Tibial artery (tissue), 4 donors: ENCODE measurements at regions not wholly inside any gene's neighbourhood (a gene's known extent, or its start where the extent isn't known, plus 50 kb on each side); places are given as distances from the start of the nearest gene placed in this dataset.

Source experiments
- DNase-seq, 2 donors: peaks; one replicate each; pipeline ENCODE4 v3.0.0-alpha.2; 2019
- H3K27ac ChIP-seq, 2 donors: fragments of 200-600 bp; sonication (generic) in 1 of 2; 1 replicate in 1 of 2; 2 replicates in 1 of 2; pipeline ENCODE4 v1.5.1; 2018 to 2019; ENCODE audit warnings: mild to moderate bottlenecking in 1 of 2
- H3K27me3 ChIP-seq, 2 donors: fragments of 200-600 bp; sonication (generic) in 1 of 2; one replicate each; pipeline versions ENCODE4 v1.5.1 to v1.6.0; 2016 to 2019
- H3K36me3 ChIP-seq, 3 donors: fragments of 200-600 bp; sonication (generic) in 2 of 3; one replicate each; pipeline ENCODE4 v1.5.1; 2016 to 2019; ENCODE audit warnings: mild to moderate bottlenecking in 2 of 3
- H3K4me1 ChIP-seq, 4 donors: fragments of 200-600 bp; sonication (generic) in 2 of 4; 1 replicate in 3 of 4; 2 replicates in 1 of 4; pipeline ENCODE4 v1.5.1; 2016 to 2019
- H3K4me3 ChIP-seq, 2 donors: fragments of 200-600 bp; sonication (generic) in 1 of 2; 1 replicate in 1 of 2; 2 replicates in 1 of 2; pipeline ENCODE4 v1.5.1; 2018 to 2019; ENCODE audit warnings: mild to moderate bottlenecking in 2 of 2
- H3K9me3 ChIP-seq, 3 donors: fragments of 200-600 bp; sonication (generic) in 1 of 3; one replicate each; pipeline ENCODE4 v1.5.1; 2016 to 2019
- intact Hi-C: fragments of 100-400 bp; cut with DNase I; formaldehyde crosslinking; loops from one replicate; pipeline ENCODE4 v1.15.0; 2023; ENCODE audit warnings: low total_unique reads
- TF ChIP-seq, protein P1 (sequence below), 2 experiments: fragments of 200-600 bp in 1 of 2; fragments of 450-650 bp in 1 of 2; IDR thresholded peaks; one replicate each; pipeline ENCODE4 v1.5.1; 2017 to 2019; ENCODE audit warnings: antibody characterized with exemption in 2 of 2, mild to moderate bottlenecking in 1 of 2, moderate library complexity in 1 of 2

DNA sequence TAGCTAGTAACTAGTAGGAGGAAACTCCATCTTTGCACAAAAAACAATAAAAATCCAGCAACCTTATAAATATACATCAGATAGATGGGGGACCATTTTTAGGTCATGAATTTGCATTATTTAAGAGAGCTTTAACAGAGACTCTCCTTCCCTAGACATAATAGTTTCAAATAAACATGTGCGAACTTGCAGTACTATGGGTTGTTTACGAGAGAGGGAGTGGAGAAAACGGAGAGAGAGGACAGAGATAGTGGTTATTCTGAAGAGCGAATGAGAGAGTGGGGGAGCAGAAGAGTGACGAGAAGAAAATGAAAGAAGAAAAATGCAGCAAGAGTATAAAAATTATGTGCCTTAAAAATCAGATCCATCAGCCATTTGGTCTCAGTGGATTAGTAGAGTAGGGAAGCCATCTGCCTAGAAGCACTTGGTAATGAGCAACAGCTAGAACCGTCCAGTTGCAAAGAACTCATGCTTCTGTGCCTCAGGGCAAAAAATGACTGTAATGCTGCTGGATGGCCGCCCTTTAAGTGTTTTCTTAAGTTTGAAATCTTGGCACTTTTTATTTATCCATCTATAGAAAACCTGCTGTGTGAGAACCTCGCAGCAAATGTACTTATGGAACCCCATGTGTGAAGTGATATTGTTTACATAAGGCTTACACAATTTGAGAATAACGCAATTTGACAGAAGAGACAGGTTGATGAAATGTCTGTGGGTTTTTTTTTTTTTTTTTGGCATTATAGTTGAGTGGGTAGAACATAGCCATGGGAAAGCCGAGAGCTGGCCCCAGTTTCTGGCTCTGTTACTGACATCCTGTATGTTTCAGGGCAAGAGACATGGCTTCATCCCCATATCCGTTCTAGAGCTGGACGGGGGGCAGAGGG, 95.6 kb upstream of the ZNF608 start:
- intact Hi-C loops: no loop called here
- H3K27me3 ChIP-seq: no peaks in the 10 kb centered on the region
- TF ChIP-seq, protein P1, sequence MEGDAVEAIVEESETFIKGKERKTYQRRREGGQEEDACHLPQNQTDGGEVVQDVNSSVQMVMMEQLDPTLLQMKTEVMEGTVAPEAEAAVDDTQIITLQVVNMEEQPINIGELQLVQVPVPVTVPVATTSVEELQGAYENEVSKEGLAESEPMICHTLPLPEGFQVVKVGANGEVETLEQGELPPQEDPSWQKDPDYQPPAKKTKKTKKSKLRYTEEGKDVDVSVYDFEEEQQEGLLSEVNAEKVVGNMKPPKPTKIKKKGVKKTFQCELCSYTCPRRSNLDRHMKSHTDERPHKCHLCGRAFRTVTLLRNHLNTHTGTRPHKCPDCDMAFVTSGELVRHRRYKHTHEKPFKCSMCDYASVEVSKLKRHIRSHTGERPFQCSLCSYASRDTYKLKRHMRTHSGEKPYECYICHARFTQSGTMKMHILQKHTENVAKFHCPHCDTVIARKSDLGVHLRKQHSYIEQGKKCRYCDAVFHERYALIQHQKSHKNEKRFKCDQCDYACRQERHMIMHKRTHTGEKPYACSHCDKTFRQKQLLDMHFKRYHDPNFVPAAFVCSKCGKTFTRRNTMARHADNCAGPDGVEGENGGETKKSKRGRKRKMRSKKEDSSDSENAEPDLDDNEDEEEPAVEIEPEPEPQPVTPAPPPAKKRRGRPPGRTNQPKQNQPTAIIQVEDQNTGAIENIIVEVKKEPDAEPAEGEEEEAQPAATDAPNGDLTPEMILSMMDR (IDR thresholded peaks at IDR 0.05): no peak
- no peak overlapping the region for H3K4me3 ChIP-seq
- H3K27ac ChIP-seq: peak overlapping the region; percentile 42 to 45
- DNase-seq: peak; percentile 71 to 74
- peaks cover 0 to 23% (median 11%) of the 10 kb centered on the region in 4 donors for H3K4me1 ChIP-seq
- H3K9me3 ChIP-seq: no peaks in the 10 kb centered on the region
- no peaks in the 10 kb centered on the region for H3K36me3 ChIP-seq

DNA sequence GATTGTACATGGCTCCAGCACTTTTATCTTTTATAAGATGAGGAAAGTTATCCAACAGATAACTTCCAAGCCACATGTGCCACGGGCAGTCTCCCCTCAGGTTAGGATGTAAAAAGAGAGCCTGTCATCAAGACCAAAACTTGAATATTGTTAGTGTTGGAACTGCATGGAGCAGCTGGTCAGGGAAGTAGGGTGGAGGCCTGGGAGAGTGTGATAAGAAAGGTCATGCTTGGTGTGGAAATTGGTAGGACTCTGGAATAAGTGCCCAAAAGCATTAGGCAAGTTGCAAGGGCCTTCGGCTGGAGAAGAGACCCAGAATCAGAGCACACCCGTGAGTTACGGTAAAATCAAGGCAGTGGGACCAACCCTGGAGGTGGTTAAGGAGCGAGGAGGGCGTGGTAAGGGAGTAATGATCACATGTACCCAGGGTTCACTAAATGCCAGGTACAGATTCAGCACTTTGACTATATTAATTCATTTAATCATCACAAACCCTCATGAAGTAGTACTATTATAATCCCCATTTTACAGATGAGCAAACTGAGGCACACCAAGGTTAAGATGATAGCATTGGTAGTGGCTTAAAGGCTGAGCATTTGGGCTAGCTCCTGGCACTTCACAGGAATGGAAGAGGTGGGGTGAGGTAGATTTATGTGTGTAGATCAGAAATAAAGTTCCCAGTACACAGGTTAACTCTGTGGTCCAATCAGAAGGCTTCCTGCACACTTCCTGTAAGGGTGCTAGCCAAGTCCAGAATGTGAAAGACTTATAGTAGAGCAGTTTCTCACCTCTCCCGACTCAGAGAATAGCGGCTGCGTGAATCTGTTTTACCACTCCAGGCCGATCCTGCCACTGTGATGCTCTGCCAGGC, 96.5 kb upstream of the ZNF608 start:
- TF ChIP-seq, protein P1 (IDR thresholded peaks at IDR 0.05): no peak
- Histone ChIP-seq H3K4me1 (peaks cover 0 to 23% (median 11%) of the 10 kb centered on the region in 4 donors), H3K9me3 (no peaks in the 10 kb centered on the region), H3K4me3 (no peak overlapping the region), H3K27me3 (no peaks in the 10 kb centered on the region), H3K36me3 (no peaks in the 10 kb centered on the region), H3K27ac (peak overlapping the region; percentile 42 to 45)
- DNase-seq: peak; percentile 70 to 74
- intact Hi-C loops: no loop called here

DNA sequence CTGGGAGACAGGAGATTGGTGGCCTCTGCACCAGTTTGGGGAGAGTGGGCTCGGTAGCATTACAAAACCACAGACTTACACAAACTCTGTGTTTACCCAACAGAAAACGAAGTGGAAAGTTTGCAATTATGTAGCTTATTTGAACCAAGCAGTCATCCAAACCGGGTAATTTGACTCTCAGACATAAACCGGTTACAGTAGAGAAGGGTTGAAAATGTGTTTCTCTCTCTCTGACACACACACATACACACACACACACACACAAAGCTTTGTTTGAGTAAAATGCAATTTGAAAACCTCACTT, 97.1 kb upstream of the ZNF608 start:
- Histone ChIP-seq H3K4me1 (peaks cover 0 to 23% (median 11%) of the 10 kb centered on the region in 4 donors), H3K27ac (no peak overlapping the region), H3K36me3 (no peaks in the 10 kb centered on the region), H3K4me3 (no peak overlapping the region), H3K9me3 (no peaks in the 10 kb centered on the region), H3K27me3 (no peaks in the 10 kb centered on the region)
- intact Hi-C loops: no loop called here
- no peak for DNase-seq
- TF ChIP-seq, protein P1 (IDR thresholded peaks at IDR 0.05): no peak

DNA sequence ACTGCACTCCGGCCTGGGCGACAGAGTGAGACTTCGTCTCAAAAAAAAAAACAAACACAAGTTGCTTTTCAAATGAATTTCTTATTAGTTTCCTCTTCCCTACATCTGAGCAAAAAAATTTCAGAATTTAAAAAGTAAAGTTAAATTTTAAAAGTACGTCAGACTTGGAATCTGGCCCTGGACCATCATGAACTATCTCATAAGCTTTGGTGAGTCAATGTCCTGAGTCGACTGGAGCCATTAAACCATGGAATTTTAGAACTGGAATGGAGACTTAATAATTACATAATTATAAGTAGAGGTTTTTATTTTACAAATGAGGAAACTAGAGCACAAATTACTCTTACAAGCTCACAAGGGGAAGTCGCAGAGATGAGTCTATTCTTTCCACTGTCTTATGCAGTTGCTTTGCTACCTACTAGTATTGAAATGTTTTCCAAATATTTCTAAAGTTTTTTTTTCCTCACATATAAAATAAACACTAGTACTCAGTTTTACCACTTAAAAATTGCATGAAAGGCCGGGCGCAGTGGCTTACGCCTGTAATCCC, 98.0 kb upstream of the ZNF608 start:
- Histone ChIP-seq H3K36me3 (no peaks in the 10 kb centered on the region), H3K27me3 (no peaks in the 10 kb centered on the region), H3K4me1 (peaks cover 0 to 23% (median 11%) of the 10 kb centered on the region in 4 donors), H3K9me3 (no peaks in the 10 kb centered on the region), H3K27ac (no peak overlapping the region), H3K4me3 (no peak overlapping the region)
- no peak for DNase-seq
- TF ChIP-seq, protein P1 (IDR thresholded peaks at IDR 0.05): no peak
- intact Hi-C loops: no loop called here

DNA sequence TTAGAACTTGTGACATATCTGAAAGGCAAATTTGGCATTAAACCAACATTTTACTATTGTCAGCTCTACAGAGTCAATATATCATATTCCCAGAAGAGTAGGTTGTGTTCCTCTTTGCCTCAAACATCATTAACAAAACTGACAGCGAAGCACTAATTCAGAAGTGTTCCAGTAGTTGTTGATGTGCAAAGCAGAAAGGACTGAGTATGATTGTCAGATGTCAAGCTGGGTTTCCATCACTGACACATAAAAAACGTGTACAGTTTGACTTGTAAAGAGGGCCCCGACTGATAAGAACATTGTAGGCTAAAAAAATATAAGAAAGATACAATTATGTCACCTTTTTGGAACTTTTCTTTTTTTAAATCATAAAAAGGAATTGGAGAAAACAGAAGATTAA, 101.5 kb upstream of the ZNF608 start:
- Histone ChIP-seq H3K27ac (no peak overlapping the region), H3K4me3 (no peak overlapping the region), H3K4me1 (peaks cover 0 to 4% (median 2%) of the 10 kb centered on the region in 4 donors), H3K27me3 (no peaks in the 10 kb centered on the region), H3K36me3 (no peaks in the 10 kb centered on the region), H3K9me3 (no peaks in the 10 kb centered on the region)
- intact Hi-C loops: no loop called here
- DNase-seq: no peak
- TF ChIP-seq, protein P1 (IDR thresholded peaks at IDR 0.05): no peak
